WTC11 (cell line): ENCODE measurements at regions not wholly inside any gene's neighbourhood (a gene's known extent, or its start where the extent isn't known, plus 50 kb on each side); places are given as distances from the start of the nearest gene placed in this dataset.

Source experiments
- ATAC-seq: fragments of 200-7000 bp; cut with Tn5 transposase; 2 replicates; pipeline ENCODE4 v1.10.0; 2021; ENCODE audit warnings: mild to moderate bottlenecking, moderate library complexity
- CTCF ChIA-PET: fragments of 300-600 bp; sonication (Branson Sonifier 250); formaldehyde crosslinking; loops from one replicate; lab custom pipeline; 2021; ENCODE audit warnings: antibody characterized with exemption; lab: Charles Lee
- POLR2A ChIA-PET: fragments of 350-600 bp; sonication (Branson Sonifier 250); formaldehyde crosslinking; loops from one replicate; lab custom pipeline; 2021; ENCODE audit warnings: antibody characterized with exemption; lab: Charles Lee
- DNase-seq: peaks from one replicate; pipeline ENCODE4 v3.0.0; 2021; ENCODE audit warnings: low spot score
- H3K27ac Mint-ChIP-seq: 2 replicates; pipeline ENCODE4 v1.8.0; 2021; ENCODE audit warnings: mixed read lengths
- H3K27me3 Mint-ChIP-seq: 2 replicates; pipeline ENCODE4 v1.8.0; 2021; ENCODE audit warnings: low read depth, mild to moderate bottlenecking, moderate library complexity, mixed read lengths
- H3K36me3 Mint-ChIP-seq: 2 replicates; pipeline ENCODE4 v1.8.0; 2021; ENCODE audit warnings: mixed read lengths
- H3K4me1 Mint-ChIP-seq: 2 replicates; pipeline ENCODE4 v1.8.0; 2022; ENCODE audit warnings: mixed read lengths
- H3K4me3 Mint-ChIP-seq: 2 replicates; pipeline ENCODE4 v1.8.0; 2021; ENCODE audit warnings: mild to moderate bottlenecking, moderate library complexity, mixed read lengths
- H3K9me3 Mint-ChIP-seq: 2 replicates; pipeline ENCODE4 v1.8.0; 2021; ENCODE audit warnings: mixed read lengths
- ARID4B ChIP-seq: sonication (generic); formaldehyde crosslinking; IDR thresholded peaks from 2 replicates; pipeline ENCODE4 v1.8.0; 2023; ENCODE audit warnings: missing genetic modification reagents, mild to moderate bottlenecking, borderline replicate concordance
- ATF2 ChIP-seq: sonication (generic); formaldehyde crosslinking; IDR thresholded peaks from 2 replicates; pipeline ENCODE4 v1.8.1; 2022; ENCODE audit warnings: low read depth, missing genetic modification reagents, borderline replicate concordance
- ATF3 ChIP-seq: sonication (generic); formaldehyde crosslinking; conservative IDR thresholded peaks from 2 replicates; pipeline ENCODE4 v1.8.1; 2022; ENCODE audit warnings: mild to moderate bottlenecking, missing genetic modification reagents
- ATF6 ChIP-seq: sonication (generic); formaldehyde crosslinking; IDR thresholded peaks from 2 replicates; pipeline ENCODE4 v1.8.1; 2023; ENCODE audit warnings: mild to moderate bottlenecking, missing genetic modification reagents
- CREB1 ChIP-seq: sonication (generic); formaldehyde crosslinking; IDR thresholded peaks from 2 replicates; pipeline ENCODE4 v1.8.0; 2023; ENCODE audit warnings: mild to moderate bottlenecking, missing genetic modification reagents
- ELF4 ChIP-seq: sonication (generic); formaldehyde crosslinking; IDR thresholded peaks from 2 replicates; pipeline ENCODE4 v1.8.1; 2022; ENCODE audit warnings: low read depth, mild to moderate bottlenecking, moderate library complexity, missing genetic modification reagents
- ERG ChIP-seq: fragments of 250-450 bp; sonication (Bioruptor Pico); IDR thresholded peaks from 2 replicates; pipeline ENCODE4 v1.8.0; 2021; ENCODE audit warnings: mild to moderate bottlenecking
- HMGA2 ChIP-seq: fragments of 250-450 bp; sonication (Bioruptor Pico); IDR thresholded peaks from 2 replicates; pipeline ENCODE4 v1.4.0; 2021; ENCODE audit warnings: mild to moderate bottlenecking, moderate library complexity
- IRF1 ChIP-seq: sonication (generic); formaldehyde crosslinking; IDR thresholded peaks from 2 replicates; pipeline ENCODE4 v1.8.0; 2023; ENCODE audit warnings: missing genetic modification reagents
- RELA ChIP-seq: sonication (generic); formaldehyde crosslinking; IDR thresholded peaks from 2 replicates; pipeline ENCODE4 v1.8.1; 2022; ENCODE audit warnings: missing genetic modification reagents, mild to moderate bottlenecking, borderline replicate concordance
- TEAD4 ChIP-seq: sonication (generic); formaldehyde crosslinking; IDR thresholded peaks from 2 replicates; pipeline ENCODE4 v1.8.0; 2022; ENCODE audit warnings: mild to moderate bottlenecking, missing genetic modification reagents
- ZBTB21 ChIP-seq: sonication (generic); formaldehyde crosslinking; IDR thresholded peaks from 2 replicates; pipeline ENCODE4 v1.8.1; 2023; ENCODE audit warnings: mild to moderate bottlenecking, missing genetic modification reagents, borderline replicate concordance
- ZNF121 ChIP-seq: sonication (generic); formaldehyde crosslinking; IDR thresholded peaks from 2 replicates; pipeline ENCODE4 v1.8.0; 2023; ENCODE audit warnings: missing genetic modification reagents
- ZNF219 ChIP-seq: sonication (generic); formaldehyde crosslinking; IDR thresholded peaks from 2 replicates; pipeline ENCODE4 v1.8.0; 2023; ENCODE audit warnings: missing genetic modification reagents, mild to moderate bottlenecking, borderline replicate concordance
- ZNF416 ChIP-seq: fragments of 250-450 bp; sonication (Bioruptor Pico); IDR thresholded peaks from 2 replicates; pipeline ENCODE4 v1.9.0; 2021; ENCODE audit warnings: mild to moderate bottlenecking, inconsistent platforms

- Mint-ChIP-seq H3K4me1 (peaks cover 23% of the 10 kb centered on the region), H3K27me3 (no peaks in the 10 kb centered on the region), H3K9me3 (0 out of 2 replicates have a peak, but pooled peaks cover 3% of the 10 kb centered on the region), H3K36me3 (no peaks in the 10 kb centered on the region; the same call in 1 of the 2 replicates), H3K27ac (no peak overlapping the region)
- POLR2A ChIA-PET: no interaction called here
- ATAC-seq (no peak), DNase-seq (no peak)
- CTCF ChIA-PET: no interaction called here
- TF ChIP-seq TEAD4: no peak
- TF ChIP-seq ZNF121 (CRISPR knock-in tag): no peak
- TF ChIP-seq ZNF416 (CRISPR knock-in tag): no peak
- TF ChIP-seq ATF3 (CRISPR knock-in tag): no peak
- no peak for TF ChIP-seq ZNF219
- no peak for TF ChIP-seq ELF4 (CRISPR knock-in tag)
- no peak for TF ChIP-seq RELA (CRISPR knock-in tag)
- TF ChIP-seq, all 79 proteins: peak for 0
- no peak overlapping the region for H3K4me3 Mint-ChIP-seq
Observed at GRCh38 chr15:70314018-70314354, 216.3 kb upstream of the TLE3 start.

- Mint-ChIP-seq H3K36me3 (no peaks in the 10 kb centered on the region; the same call in 1 of the 2 replicates), H3K27me3 (no peaks in the 10 kb centered on the region; the same call in 1 of the 2 replicates), H3K9me3 (0 out of 2 replicates have a peak, but pooled peaks cover 3% of the 10 kb centered on the region), H3K27ac (no peak overlapping the region), H3K4me1 (peaks cover 28% of the 10 kb centered on the region), H3K4me3 (no peak overlapping the region)
- CTCF ChIA-PET: no interaction called here
- TF ChIP-seq HMGA2 (no peak), CREB1 (no peak)
- DNase-seq: no peak
- POLR2A ChIA-PET: no interaction called here
- no peak for ATAC-seq
Observed at GRCh38 chr15:70313099-70314017, 215.6 kb upstream of the TLE3 start.

GRCh38 chr15:70311821-70312220, 214.1 kb upstream of the TLE3 start:
- H3K4me1 Mint-ChIP-seq: peaks cover 33% of the 10 kb centered on the region
- no peaks in the 10 kb centered on the region; the same call in 1 of the 2 replicates for H3K36me3 Mint-ChIP-seq
- ATAC-seq (no peak), DNase-seq (no peak)
- 0 out of 2 replicates have a peak, but pooled peaks cover 3% of the 10 kb centered on the region for H3K9me3 Mint-ChIP-seq
- ChIA-PET POLR2A (no interaction called here), CTCF (no interaction called here)
- H3K27me3 Mint-ChIP-seq: peaks cover 3% of the 10 kb centered on the region; the same call in 1 of the 2 replicates
- no peak overlapping the region for H3K27ac Mint-ChIP-seq
- no peak for TF ChIP-seq ARID4B (CRISPR knock-in tag)
- H3K4me3 Mint-ChIP-seq: no peak overlapping the region

- H3K27me3 Mint-ChIP-seq: peaks cover 3% of the 10 kb centered on the region; the same call in 1 of the 2 replicates
- ChIA-PET CTCF (no interaction called here), POLR2A (no interaction called here)
- H3K4me1 Mint-ChIP-seq: peaks cover 33% of the 10 kb centered on the region
- ATAC-seq: peak; percentile 22; the same call in 1 of the 2 replicates
- H3K27ac Mint-ChIP-seq: no peak overlapping the region
- peaks cover 9% of the 10 kb centered on the region for H3K9me3 Mint-ChIP-seq
- no peak overlapping the region for H3K4me3 Mint-ChIP-seq
- DNase-seq: no peak
- peaks cover 4% of the 10 kb centered on the region; the same call in 1 of the 2 replicates for H3K36me3 Mint-ChIP-seq
- TF ChIP-seq IRF1 (no peak), ZBTB21 (CRISPR knock-in tag) (no peak), ATF2 (CRISPR knock-in tag) (no peak), ATF6 (CRISPR knock-in tag) (no peak), ERG (CRISPR knock-in tag) (no peak)
Observed at GRCh38 chr15:70309716-70310115, 212.0 kb upstream of the TLE3 start.
